ENCODE measurements at regions not wholly inside any gene's neighbourhood (a gene's known extent, or its start where the extent isn't known, plus 50 kb on each side); places are given as distances from the start of the nearest gene placed in this dataset.
"Not testable (repeated sequence)": the region's sequence is repeated elsewhere in the genome, so short reads cannot be mapped to it uniquely, and the experiment has no call there.

- no peak for DNase-seq
These were observed 150.6 kb upstream of the AFDN start for GRCh38 chr6:167676000-167676665.

GRCh38 chr6:167676666-167677421, 149.9 kb upstream of the AFDN start:
- DNase-seq, result no peak

GRCh38 chr6:167677422-167677789, 149.3 kb upstream of the AFDN start:
- no peak for DNase-seq

- DNase-seq, result no peak
These were observed 148.3 kb upstream of the AFDN start for GRCh38 chr6:167678102-167679101.

GRCh38 chr6:167679122-167679736, 147.5 kb upstream of the AFDN start:
- no peak for DNase-seq

GRCh38 chr6:167679790-167680604, 146.7 kb upstream of the AFDN start:
- no peak for DNase-seq

GRCh38 chr6:167680605-167681149, 146.0 kb upstream of the AFDN start:
- no peak for DNase-seq

- no peak for DNase-seq
These were observed 144.6 kb upstream of the AFDN start for GRCh38 chr6:167682125-167682524.

- no peak for DNase-seq
These were observed 144.1 kb upstream of the AFDN start for GRCh38 chr6:167682546-167683027.

GRCh38 chr6:167683028-167683862, 143.5 kb upstream of the AFDN start:
- no peak for DNase-seq

GRCh38 chr6:167684276-167685104, 142.2 kb upstream of the AFDN start:
- DNase-seq, result no peak

GRCh38 chr6:167685654-167686053, 141.1 kb upstream of the AFDN start:
- DNase-seq, result no peak

- no peak for DNase-seq
These were observed 140.4 kb upstream of the AFDN start for GRCh38 chr6:167686204-167686893.

- DNase-seq, result no peak
These were observed 139.5 kb upstream of the AFDN start for GRCh38 chr6:167687116-167687725.

GRCh38 chr6:167688123-167688522, 138.6 kb upstream of the AFDN start:
- no peak for DNase-seq

- DNase-seq, result no peak
These were observed 137.4 kb upstream of the AFDN start for GRCh38 chr6:167689278-167689677.

GRCh38 chr6:167689751-167690150, 137.0 kb upstream of the AFDN start:
- DNase-seq, result no peak

- not testable (repeated sequence) for DNase-seq
These were observed 136.4 kb upstream of the AFDN start for GRCh38 chr6:167690167-167690922.
